BJ (cell line): ENCODE measurements at regions not wholly inside any gene's neighbourhood (a gene's known extent, or its start where the extent isn't known, plus 50 kb on each side); places are given as distances from the start of the nearest gene placed in this dataset.

Experiments used
- CTCF ChIA-PET: fragments of 350-600 bp; formaldehyde crosslinking; extraction: SDS; loops from one replicate; lab custom pipeline; 2021; ENCODE audit warnings: antibody characterized with exemption, inconsistent platforms; lab: Yijun Ruan, JAX
- POLR2A ChIA-PET: fragments of 300-600 bp; sonication (Branson Sonifier 250); formaldehyde crosslinking; extraction: SDS; loops from one replicate; lab custom pipeline; 2021; ENCODE audit warnings: antibody characterized with exemption; lab: Charles Lee
- DNase-seq: peaks from one replicate; pipeline ENCODE4 v3.0.0-alpha.2; 2011; ENCODE audit warnings: low read depth
- H3K27me3 ChIP-seq: 2 replicates; pipeline ENCODE4 v1.6.0; 2011; ENCODE audit warnings: low read length; ENCODE audit not compliant: control insufficient read depth, insufficient read depth
- H3K36me3 ChIP-seq: 2 replicates; pipeline ENCODE4 v1.5.1; 2011; ENCODE audit warnings: low read length; ENCODE audit not compliant: control insufficient read depth, insufficient read depth
- H3K4me3 ChIP-seq: 2 replicates; pipeline ENCODE4 v1.5.1; 2011; ENCODE audit warnings: low read depth, mild to moderate bottlenecking, control low read depth, low read length
- TF ChIP-seq, protein P1 (sequence below): IDR thresholded peaks from 2 replicates; pipeline ENCODE4 v1.5.1; 2011; ENCODE audit warnings: low read depth, mild to moderate bottlenecking, control low read depth, inconsistent platforms, low read length, moderate library complexity; ENCODE audit not compliant: insufficient read depth

DNA sequence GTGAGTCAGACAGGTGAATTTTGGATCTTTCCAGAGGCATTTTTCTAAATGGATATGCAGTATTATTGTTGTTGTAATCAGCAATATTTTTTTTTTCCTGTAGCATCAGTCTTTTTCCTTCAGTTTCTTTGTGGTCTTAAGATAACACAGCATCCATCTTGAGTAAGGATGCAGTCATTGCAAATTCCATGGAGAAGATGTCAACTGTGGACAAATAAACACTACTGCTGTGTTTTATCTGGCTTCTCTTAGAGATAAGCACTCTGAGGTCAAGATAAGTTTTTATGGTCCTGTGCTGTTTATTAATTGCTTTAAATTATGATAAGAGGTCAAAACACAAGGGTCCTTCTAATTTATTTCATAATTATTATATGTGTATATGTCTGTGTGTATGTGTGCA, 1255.7 kb downstream of the ADGRL3 start:
- CTCF ChIA-PET = no interaction called here
- TF ChIP-seq, protein P1, sequence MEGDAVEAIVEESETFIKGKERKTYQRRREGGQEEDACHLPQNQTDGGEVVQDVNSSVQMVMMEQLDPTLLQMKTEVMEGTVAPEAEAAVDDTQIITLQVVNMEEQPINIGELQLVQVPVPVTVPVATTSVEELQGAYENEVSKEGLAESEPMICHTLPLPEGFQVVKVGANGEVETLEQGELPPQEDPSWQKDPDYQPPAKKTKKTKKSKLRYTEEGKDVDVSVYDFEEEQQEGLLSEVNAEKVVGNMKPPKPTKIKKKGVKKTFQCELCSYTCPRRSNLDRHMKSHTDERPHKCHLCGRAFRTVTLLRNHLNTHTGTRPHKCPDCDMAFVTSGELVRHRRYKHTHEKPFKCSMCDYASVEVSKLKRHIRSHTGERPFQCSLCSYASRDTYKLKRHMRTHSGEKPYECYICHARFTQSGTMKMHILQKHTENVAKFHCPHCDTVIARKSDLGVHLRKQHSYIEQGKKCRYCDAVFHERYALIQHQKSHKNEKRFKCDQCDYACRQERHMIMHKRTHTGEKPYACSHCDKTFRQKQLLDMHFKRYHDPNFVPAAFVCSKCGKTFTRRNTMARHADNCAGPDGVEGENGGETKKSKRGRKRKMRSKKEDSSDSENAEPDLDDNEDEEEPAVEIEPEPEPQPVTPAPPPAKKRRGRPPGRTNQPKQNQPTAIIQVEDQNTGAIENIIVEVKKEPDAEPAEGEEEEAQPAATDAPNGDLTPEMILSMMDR = no peak
- no peak for DNase-seq

DNA sequence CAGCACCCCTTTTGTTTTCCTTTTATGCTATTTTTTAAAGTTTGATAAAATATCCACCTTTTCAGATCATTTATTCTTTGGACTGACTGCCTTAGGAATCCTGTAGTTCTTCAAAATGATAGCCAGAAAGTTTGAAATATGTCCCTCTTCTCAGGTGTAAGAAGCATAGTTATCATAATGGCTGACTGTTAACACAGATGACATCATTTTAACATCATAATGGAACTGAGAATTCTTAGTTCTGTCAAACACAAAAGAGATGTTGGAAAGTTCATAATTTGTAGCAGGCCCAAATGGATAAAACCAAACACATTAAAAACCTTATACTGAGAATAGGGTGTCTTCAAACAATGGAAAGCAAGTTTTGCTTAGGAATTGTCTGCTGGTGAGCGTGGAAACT, 1254.4 kb downstream of the ADGRL3 start:
- TF ChIP-seq, protein P1 = no peak
- no peak overlapping the region for H3K4me3 ChIP-seq
- POLR2A ChIA-PET = no interaction called here

More for the DNA sequence above, 1255.7 kb downstream of the ADGRL3 start:
- H3K27me3 ChIP-seq = no peaks in the 10 kb centered on the region
- H3K4me3 ChIP-seq = no peak overlapping the region
- H3K36me3 ChIP-seq = no peaks in the 10 kb centered on the region
- POLR2A ChIA-PET = no interaction called here

DNA sequence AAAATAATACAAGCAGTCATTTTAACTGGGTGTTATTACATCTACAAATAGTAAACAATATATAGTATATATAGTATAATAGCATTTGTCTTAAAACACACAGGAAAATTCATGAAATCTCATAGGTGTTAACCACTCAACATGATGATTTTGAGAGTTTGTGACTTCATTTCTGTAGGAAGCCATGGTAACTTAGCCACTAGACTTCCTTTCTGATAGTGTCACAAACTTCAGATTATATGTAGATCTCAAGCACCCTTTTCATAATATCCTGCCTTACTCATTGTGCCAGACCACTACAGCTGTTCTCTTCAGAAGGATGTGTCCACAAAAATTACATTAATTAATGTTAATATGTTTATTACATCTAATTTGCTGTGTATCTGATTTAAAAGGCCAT, 1250.6 kb downstream of the ADGRL3 start:
- no peak for DNase-seq
- CTCF ChIA-PET = no interaction called here
- TF ChIP-seq, protein P1 = no peak
- POLR2A ChIA-PET = no interaction called here
- Histone ChIP-seq H3K36me3 (no peaks in the 10 kb centered on the region), H3K4me3 (no peak overlapping the region), H3K27me3 (no peaks in the 10 kb centered on the region)

More for the DNA sequence above, 1254.4 kb downstream of the ADGRL3 start:
- no peaks in the 10 kb centered on the region for H3K36me3 ChIP-seq
- DNase-seq = no peak
- CTCF ChIA-PET = no interaction called here
- no peaks in the 10 kb centered on the region for H3K27me3 ChIP-seq

DNA sequence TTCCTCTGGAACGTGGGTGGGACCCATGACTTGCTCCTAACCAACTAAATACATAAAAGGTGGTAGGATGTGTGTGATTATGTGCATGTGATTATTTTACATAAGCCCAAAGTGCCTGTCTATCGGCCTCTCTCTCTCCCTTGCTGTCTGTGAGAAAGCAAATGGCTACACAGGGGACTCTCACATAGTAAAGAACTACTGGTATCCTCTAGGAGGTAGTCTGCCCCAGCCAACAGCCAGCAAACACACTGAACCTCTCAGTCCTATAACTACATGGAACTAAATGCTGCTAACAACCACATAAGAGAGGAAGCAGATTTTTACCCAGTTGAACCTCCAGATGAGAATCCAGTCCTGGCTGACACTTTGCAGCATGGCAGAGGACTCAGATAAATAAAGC, 1249.4 kb downstream of the ADGRL3 start:
- Histone ChIP-seq H3K36me3 (no peaks in the 10 kb centered on the region), H3K4me3 (no peak overlapping the region), H3K27me3 (no peaks in the 10 kb centered on the region)
- DNase-seq = no peak
- POLR2A ChIA-PET = no interaction called here
- CTCF ChIA-PET = no interaction called here
- TF ChIP-seq, protein P1 = no peak

DNA sequence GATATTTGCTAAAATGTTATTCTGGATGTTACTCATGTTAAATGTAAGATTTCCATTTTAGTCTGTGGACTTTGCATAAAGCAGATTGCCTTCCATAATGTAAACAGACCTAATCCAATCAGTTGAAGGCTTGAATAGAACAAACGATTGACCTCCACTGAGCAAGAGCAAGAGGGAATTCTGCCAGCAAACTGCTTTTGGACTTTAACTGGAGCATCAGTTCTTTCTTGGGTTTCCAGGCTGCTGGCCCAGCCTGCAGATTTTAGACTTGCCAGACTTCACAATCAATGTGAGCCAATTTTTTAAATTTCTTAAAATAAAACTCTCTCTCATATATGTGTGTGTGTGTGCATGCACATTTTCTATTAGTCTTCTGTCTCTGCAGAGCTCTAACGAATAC, 1248.8 kb downstream of the ADGRL3 start:
- no peak overlapping the region for H3K4me3 ChIP-seq
- DNase-seq = no peak
- ChIA-PET CTCF (no interaction called here), POLR2A (no interaction called here)
- H3K27me3 ChIP-seq = no peaks in the 10 kb centered on the region
- TF ChIP-seq, protein P1 = no peak
- no peaks in the 10 kb centered on the region for H3K36me3 ChIP-seq
